Gastroesophageal sphincter (tissue), 3 donors: ENCODE measurements at regions not wholly inside any gene's neighbourhood (a gene's known extent, or its start where the extent isn't known, plus 50 kb on each side); places are given as distances from the start of the nearest gene placed in this dataset.

Source experiments
- CTCF ChIP-seq, 4 experiments: fragments of 200-600 bp in 2 of 4; fragments of 450-650 bp in 2 of 4; sonication (generic) in 1 of 4; IDR thresholded peaks; one replicate each; pipeline ENCODE4 v1.5.1; 2017 to 2019; ENCODE audit warnings: antibody characterized with exemption in 4 of 4, mild to moderate bottlenecking in 2 of 4, moderate library complexity in 2 of 4
- EP300 ChIP-seq: sonication (generic); formaldehyde crosslinking; IDR thresholded peaks from one replicate; pipeline ENCODE4 v1.6.1; 2017; ENCODE audit warnings: antibody characterized with exemption, mild to moderate bottlenecking
- POLR2A ChIP-seq, 2 donors: fragments of 450-650 bp; IDR thresholded peaks; one replicate each; pipeline ENCODE4 v1.6.1; 2017; ENCODE audit warnings: antibody characterized with exemption in 2 of 2, mild to moderate bottlenecking in 2 of 2, moderate library complexity in 1 of 2
- POLR2AphosphoS5 ChIP-seq: sonication (generic); formaldehyde crosslinking; IDR thresholded peaks from one replicate; pipeline ENCODE4 v1.6.1; 2017; ENCODE audit warnings: antibody characterized with exemption

- TF ChIP-seq POLR2A (IDR thresholded peaks at IDR 0.05) (no peak), CTCF (IDR thresholded peaks at IDR 0.05) (no peak), POLR2AphosphoS5 (no peak), EP300 (no peak)
Observed at GRCh38 chr1:166283600-166283999, 116.8 kb upstream of the FAM78B start.
